KMS-11 (cell line): ENCODE measurements at regions not wholly inside any gene's neighbourhood (a gene's known extent, or its start where the extent isn't known, plus 50 kb on each side); places are given as distances from the start of the nearest gene placed in this dataset.

ENCODE experiments used
- H2AFZ ChIP-seq: fragments of 200-600 bp; sonication (generic); 2 replicates; pipeline ENCODE4 v1.6.1; 2016; ENCODE audit warnings: antibody characterized with exemption, mixed run types, low read depth
- H3K27ac ChIP-seq: fragments of 200-600 bp; sonication (generic); 2 replicates; pipeline ENCODE4 v1.6.1; 2016; ENCODE audit warnings: mild to moderate bottlenecking, mixed run types
- H3K27me3 ChIP-seq: fragments of 200-600 bp; sonication (generic); 2 replicates; pipeline ENCODE4 v1.6.1; 2017; ENCODE audit warnings: mild to moderate bottlenecking, low read depth, mixed run types, moderate library complexity; ENCODE audit not compliant: insufficient read depth
- H3K36me3 ChIP-seq: fragments of 200-600 bp; sonication (generic); 2 replicates; pipeline ENCODE4 v1.6.1; 2017; ENCODE audit warnings: mild to moderate bottlenecking, mixed run types; ENCODE audit not compliant: insufficient read depth
- H3K4me1 ChIP-seq: fragments of 200-600 bp; sonication (generic); 2 replicates; pipeline ENCODE4 v1.6.1; 2016; ENCODE audit warnings: mild to moderate bottlenecking, low read depth, mixed run types; ENCODE audit not compliant: poor library complexity, severe bottlenecking
- H3K4me2 ChIP-seq: fragments of 200-600 bp; sonication (generic); 2 replicates; pipeline ENCODE4 v1.7.0; 2016; ENCODE audit warnings: mild to moderate bottlenecking, mixed run types
- H3K4me3 ChIP-seq: fragments of 200-600 bp; sonication (generic); IDR thresholded peaks from 2 replicates; pipeline ENCODE4 v1.6.1; 2017; ENCODE audit warnings: low read depth, low read length, mixed read lengths; ENCODE audit not compliant: insufficient read depth
- H3K79me2 ChIP-seq: fragments of 200-600 bp; sonication (generic); 2 replicates; pipeline ENCODE4 v1.6.1; 2016; ENCODE audit warnings: low read depth, mixed run types; ENCODE audit not compliant: insufficient read depth
- H3K9ac ChIP-seq: fragments of 200-600 bp; sonication (generic); 2 replicates; pipeline ENCODE4 v1.6.1; 2016; ENCODE audit warnings: mild to moderate bottlenecking, mixed run types
- H4K20me1 ChIP-seq: fragments of 200-600 bp; sonication (generic); 2 replicates; pipeline ENCODE4 v1.6.1; 2016; ENCODE audit warnings: mild to moderate bottlenecking, mixed run types; ENCODE audit not compliant: insufficient read depth
- TF ChIP-seq, protein P1 (sequence below): fragments of 200-600 bp; sonication (generic); conservative IDR thresholded peaks from 2 replicates; pipeline ENCODE4 v1.6.1; 2017; ENCODE audit warnings: low read depth, mild to moderate bottlenecking, antibody characterized with exemption, low read length, moderate library complexity, mixed read lengths

DNA sequence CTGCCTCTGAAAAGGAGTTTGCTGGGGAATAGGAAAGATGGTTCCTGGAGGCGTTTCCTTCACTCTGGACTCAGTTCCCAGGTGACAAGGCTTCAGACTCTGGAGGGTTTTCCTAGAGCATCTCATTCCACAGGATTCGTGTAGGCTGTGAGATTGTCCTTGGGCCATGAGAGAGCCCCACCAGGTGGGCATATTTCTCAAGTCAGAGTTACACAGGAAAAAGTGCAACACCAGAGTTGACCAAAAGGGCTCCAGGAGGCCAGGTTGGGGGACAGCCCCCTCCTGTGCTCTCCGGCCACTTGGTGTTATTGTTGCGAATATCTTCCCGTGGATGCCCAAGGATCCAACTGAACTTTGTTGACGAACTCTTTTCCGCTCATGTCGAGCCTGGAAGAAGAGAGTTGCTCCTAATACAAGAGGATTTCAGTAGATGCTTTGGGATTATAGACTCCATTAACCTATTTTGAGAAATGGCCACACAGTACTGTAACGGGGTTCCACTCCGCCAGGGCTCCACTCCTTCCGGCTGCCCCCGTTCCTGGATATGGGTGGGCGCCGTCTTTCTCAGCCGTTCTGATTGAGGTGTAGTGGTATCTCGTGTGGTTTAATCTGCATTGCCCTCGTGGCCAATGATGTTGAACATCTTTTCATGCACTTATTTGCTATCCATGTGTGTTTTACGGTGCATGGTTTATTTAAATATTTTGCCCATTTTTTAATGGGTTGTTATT lies 580.3 kb downstream of the BRD1 start:
- H3K27ac ChIP-seq, result no peak overlapping the region
- no peaks in the 10 kb centered on the region for H3K79me2 ChIP-seq
- no peak overlapping the region for H3K9ac ChIP-seq
- no peaks in the 10 kb centered on the region for H3K36me3 ChIP-seq
- no peaks in the 10 kb centered on the region for H4K20me1 ChIP-seq
- TF ChIP-seq, protein P1, sequence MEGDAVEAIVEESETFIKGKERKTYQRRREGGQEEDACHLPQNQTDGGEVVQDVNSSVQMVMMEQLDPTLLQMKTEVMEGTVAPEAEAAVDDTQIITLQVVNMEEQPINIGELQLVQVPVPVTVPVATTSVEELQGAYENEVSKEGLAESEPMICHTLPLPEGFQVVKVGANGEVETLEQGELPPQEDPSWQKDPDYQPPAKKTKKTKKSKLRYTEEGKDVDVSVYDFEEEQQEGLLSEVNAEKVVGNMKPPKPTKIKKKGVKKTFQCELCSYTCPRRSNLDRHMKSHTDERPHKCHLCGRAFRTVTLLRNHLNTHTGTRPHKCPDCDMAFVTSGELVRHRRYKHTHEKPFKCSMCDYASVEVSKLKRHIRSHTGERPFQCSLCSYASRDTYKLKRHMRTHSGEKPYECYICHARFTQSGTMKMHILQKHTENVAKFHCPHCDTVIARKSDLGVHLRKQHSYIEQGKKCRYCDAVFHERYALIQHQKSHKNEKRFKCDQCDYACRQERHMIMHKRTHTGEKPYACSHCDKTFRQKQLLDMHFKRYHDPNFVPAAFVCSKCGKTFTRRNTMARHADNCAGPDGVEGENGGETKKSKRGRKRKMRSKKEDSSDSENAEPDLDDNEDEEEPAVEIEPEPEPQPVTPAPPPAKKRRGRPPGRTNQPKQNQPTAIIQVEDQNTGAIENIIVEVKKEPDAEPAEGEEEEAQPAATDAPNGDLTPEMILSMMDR, result no peak
- H3K4me1 ChIP-seq, result no peaks in the 10 kb centered on the region
- H2AFZ ChIP-seq, result no peak overlapping the region
- H3K4me3 ChIP-seq, result no peak overlapping the region
- no peak overlapping the region for H3K4me2 ChIP-seq
- no peaks in the 10 kb centered on the region; the same call in 1 of the 2 replicates for H3K27me3 ChIP-seq

DNA sequence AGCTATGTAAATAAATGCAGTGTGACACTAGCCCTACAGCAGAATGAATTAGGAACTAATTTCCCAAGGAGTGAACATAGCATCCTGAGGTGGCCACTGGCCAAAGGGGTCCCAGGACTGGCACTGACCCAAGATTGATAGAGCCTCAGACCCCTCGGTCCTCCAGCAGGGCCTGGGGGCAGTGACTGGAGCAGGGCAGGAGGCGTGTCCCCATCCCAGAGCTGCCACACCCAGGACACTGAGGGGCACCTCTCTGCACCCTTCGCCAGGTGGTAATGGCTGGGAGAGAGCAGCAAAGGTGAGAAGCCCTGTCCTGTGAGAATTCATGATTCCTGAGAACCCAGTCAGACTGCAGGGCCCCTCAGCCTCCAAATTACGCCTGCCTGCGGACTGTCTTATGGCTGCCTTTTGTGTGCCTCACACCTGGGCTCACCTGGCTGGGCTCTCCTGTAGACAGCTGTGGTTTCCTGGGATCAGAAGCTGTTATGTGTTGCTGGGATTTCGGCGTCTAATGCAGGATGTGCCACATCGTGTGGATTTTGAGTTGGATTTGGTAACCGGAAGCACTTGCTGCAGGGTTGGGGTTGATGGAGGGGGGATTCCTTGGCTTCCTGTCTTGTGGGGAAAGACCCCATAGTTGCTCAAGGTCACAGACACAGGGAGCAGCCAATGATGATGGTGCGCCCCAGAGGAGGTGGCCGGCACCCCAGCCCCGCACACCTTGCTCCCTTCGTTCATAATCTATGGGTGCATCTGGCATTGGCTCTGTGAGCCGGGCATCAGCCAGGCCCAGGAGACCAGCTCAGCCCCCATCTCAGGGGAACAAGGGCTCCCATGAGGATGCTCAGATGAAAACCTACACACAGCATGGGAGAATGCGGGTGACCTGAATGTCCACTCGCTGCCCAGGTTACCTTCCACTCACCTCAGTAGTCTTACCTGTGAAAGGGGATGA lies 582.9 kb downstream of the BRD1 start:
- Histone ChIP-seq H4K20me1 (no peaks in the 10 kb centered on the region), H2AFZ (no peak overlapping the region), H3K79me2 (no peaks in the 10 kb centered on the region), H3K27ac (no peak overlapping the region), H3K36me3 (no peaks in the 10 kb centered on the region), H3K4me2 (no peak overlapping the region), H3K4me1 (no peaks in the 10 kb centered on the region), H3K4me3 (no peak overlapping the region), H3K27me3 (no peaks in the 10 kb centered on the region; the same call in 1 of the 2 replicates), H3K9ac (no peak overlapping the region)
- TF ChIP-seq, protein P1, result no peak

DNA sequence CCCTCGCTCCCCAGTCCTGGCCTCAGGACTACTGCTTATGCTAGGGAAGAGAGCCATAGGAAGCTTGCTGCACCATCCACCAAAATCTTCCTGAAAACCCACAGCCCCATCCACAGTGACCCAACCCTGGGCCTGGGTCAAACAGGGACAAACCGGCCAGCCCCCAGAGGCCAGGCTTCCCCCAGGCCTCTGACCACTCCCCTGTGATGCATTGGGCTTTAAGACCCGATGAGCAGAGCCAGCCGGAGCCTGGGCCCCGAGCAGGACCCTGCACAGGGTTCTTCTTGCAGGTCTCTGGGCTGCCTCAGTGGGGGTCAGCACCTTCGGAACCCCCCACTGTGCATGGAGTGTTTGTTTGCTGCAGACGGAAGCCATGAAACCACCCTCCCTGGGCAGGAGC lies 583.7 kb downstream of the BRD1 start:
- H3K4me3 ChIP-seq, result no peak overlapping the region
- H3K27me3 ChIP-seq, result no peaks in the 10 kb centered on the region; the same call in 1 of the 2 replicates
- no peaks in the 10 kb centered on the region for H3K4me1 ChIP-seq
- no peak overlapping the region for H3K27ac ChIP-seq
- H3K9ac ChIP-seq, result no peak overlapping the region
- H4K20me1 ChIP-seq, result no peaks in the 10 kb centered on the region
- no peaks in the 10 kb centered on the region for H3K79me2 ChIP-seq
- TF ChIP-seq, protein P1, result no peak
- no peaks in the 10 kb centered on the region for H3K36me3 ChIP-seq
- H2AFZ ChIP-seq, result no peak overlapping the region
- H3K4me2 ChIP-seq, result no peak overlapping the region

GRCh38 chr22:49243335-49243734 lies 584.3 kb downstream of the BRD1 start:
- Histone ChIP-seq H3K36me3 (no peaks in the 10 kb centered on the region), H3K27me3 (no peaks in the 10 kb centered on the region; the same call in 1 of the 2 replicates), H3K9ac (no peak overlapping the region), H3K27ac (no peak overlapping the region), H3K4me2 (no peak overlapping the region), H3K4me1 (no peaks in the 10 kb centered on the region), H4K20me1 (no peaks in the 10 kb centered on the region), H2AFZ (no peak overlapping the region), H3K79me2 (no peaks in the 10 kb centered on the region), H3K4me3 (no peak overlapping the region)
- TF ChIP-seq, protein P1, result no peak
